ENCODE measurements at regions not wholly inside any gene's neighbourhood (a gene's known extent, or its start where the extent isn't known, plus 50 kb on each side); places are given as distances from the start of the nearest gene placed in this dataset.

DNA sequence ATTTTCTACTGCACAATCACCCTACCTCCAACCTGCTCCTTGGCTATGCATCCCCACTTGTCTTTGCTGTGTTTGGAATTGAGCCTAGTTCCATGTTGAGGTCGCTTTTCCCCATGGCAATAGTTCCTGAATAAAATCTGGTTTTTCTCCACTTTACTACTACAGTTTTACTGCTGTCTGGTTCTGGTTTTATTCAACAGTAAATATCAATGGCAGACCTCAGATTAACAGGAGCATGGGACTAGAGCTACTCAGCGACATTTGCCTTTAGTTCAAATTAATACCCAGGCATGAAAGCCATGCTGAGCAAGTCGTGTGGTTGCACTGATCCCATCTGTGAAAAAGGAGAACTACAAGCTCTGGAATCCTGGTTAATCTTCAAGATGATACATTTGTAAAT is 460.3 kb downstream of the GRXCR1 start:
- TF ChIP-seq CTCF (IDR thresholded peaks at IDR 0.05) (no peak), POLR2A (IDR thresholded peaks at IDR 0.05) (no peak), EP300 (IDR thresholded peaks at IDR 0.05) (no peak)
